AG10803 (cell line): ENCODE measurements at regions not wholly inside any gene's neighbourhood (a gene's known extent, or its start where the extent isn't known, plus 50 kb on each side); places are given as distances from the start of the nearest gene placed in this dataset.

Experiments
- DNase-seq: peaks from one replicate; pipeline ENCODE4 v3.0.0; 2010; ENCODE audit warnings: low read depth
- H3K4me3 ChIP-seq: 2 replicates; pipeline ENCODE4 v1.5.1; 2011; ENCODE audit warnings: mild to moderate bottlenecking, low read length, control low read depth
- TF ChIP-seq, protein P1 (sequence below): conservative IDR thresholded peaks from 2 replicates; pipeline ENCODE4 v1.5.1; 2011; ENCODE audit warnings: mild to moderate bottlenecking, low read length, control low read depth, inconsistent platforms

DNA sequence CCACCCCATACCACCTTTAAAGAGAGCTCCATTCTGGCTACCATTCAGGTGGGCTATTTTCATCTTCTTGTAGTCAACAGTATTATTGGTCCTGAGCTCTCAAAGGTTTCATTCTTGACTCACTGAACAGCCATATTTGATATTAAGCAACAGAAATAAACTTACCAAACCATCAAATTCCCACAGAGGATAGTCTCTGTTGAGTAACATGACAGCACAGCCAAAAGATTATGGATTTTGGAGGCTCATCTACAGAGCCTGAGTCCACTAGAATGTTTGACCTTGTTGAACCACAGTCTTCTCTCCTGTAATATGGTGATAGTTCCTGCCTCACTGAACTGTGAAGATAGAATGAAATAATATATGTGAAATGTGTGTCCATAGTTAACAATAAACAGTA is 276.3 kb upstream of the LDB2 start:
- H3K4me3 ChIP-seq = no peak overlapping the region
- TF ChIP-seq, protein P1, sequence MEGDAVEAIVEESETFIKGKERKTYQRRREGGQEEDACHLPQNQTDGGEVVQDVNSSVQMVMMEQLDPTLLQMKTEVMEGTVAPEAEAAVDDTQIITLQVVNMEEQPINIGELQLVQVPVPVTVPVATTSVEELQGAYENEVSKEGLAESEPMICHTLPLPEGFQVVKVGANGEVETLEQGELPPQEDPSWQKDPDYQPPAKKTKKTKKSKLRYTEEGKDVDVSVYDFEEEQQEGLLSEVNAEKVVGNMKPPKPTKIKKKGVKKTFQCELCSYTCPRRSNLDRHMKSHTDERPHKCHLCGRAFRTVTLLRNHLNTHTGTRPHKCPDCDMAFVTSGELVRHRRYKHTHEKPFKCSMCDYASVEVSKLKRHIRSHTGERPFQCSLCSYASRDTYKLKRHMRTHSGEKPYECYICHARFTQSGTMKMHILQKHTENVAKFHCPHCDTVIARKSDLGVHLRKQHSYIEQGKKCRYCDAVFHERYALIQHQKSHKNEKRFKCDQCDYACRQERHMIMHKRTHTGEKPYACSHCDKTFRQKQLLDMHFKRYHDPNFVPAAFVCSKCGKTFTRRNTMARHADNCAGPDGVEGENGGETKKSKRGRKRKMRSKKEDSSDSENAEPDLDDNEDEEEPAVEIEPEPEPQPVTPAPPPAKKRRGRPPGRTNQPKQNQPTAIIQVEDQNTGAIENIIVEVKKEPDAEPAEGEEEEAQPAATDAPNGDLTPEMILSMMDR = no peak
- no peak for DNase-seq

DNA sequence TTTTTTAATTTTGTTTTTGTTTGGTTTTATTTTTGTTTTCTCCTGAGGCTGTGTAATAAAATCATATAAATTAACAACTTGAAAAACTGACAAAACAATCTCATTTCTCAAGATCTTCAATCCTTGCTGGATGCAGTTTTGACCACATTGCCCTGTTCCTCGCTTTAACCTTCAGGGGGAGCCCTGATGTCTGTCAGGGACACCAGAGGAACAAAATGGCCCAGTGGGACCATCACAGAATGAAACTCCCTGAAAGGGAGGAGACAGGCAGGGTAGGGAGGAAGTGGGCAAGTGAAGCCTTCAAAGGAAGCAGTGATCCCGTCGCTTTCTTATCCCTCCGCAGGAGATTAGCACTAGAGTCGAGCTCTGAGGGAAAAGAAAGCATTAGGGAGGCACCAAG is 274.9 kb upstream of the LDB2 start:
- no peak for DNase-seq

DNA sequence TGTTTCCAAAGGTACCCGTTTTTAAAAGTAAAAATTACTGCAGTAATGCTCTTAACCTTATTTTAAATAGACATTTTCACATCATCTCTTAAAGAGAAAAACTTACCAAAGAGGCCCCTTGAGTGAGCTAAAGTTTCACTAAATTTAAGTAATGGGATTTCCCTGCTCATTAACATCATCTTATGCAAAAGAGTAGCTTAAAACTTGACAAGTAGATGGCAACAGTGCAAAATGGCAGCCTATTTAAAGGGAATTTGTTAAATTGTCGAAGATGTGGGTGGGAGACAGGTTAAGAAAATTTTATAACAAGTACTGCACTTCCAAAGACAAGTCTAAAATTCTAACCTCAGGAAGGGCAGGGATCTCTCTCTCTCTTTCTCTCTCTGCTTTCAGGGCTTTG is 271.7 kb upstream of the LDB2 start:
- no peak overlapping the region for H3K4me3 ChIP-seq
- no peak for DNase-seq
- TF ChIP-seq, protein P1 = no peak

More for the DNA sequence above, 274.9 kb upstream of the LDB2 start:
- TF ChIP-seq, protein P1 = 0 out of 2 replicates have a peak, but pooled peaks have one; percentile 5
- no peak overlapping the region for H3K4me3 ChIP-seq

DNA sequence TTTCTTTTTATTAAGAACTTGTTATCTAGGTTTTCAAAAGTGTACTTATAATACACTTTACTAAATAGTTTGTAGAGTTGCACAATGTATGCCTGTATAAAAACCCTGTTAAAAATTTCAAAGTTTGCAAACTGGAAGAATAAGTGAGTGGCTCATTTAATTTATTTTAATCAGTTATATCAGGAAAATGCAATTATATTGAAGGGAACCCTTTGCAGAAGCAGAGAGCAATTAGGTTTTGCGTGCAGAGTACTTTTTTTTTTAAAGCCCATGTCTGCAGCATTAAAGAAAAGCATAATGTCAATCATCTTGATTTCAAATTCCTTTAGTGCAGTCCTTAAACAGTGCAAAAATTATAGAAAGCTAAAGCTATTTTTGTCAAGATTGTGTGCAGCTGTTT is 271.3 kb upstream of the LDB2 start:
- DNase-seq = no peak
- TF ChIP-seq, protein P1 = no peak
- no peak overlapping the region for H3K4me3 ChIP-seq

DNA sequence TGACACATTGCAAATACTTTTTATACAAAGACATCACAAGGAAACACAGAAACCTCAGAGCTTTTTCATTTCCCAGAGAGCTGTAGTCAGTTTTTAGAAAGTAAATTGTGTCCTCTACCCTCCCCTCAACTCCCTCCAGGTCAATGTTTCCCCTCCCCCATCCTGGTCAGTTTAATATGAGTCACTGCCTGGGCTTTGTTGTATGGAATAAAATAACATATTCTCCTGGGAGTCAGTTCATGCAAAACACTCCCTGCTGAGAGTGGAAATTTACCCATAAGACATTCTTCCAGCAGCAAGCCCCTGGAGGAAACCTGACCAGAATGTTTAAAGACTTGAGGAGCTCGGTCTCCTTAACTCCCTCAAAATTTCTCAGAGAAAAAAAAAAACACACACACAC is 270.1 kb upstream of the LDB2 start:
- peak; percentile 62 for DNase-seq
- H3K4me3 ChIP-seq = no peak overlapping the region
- TF ChIP-seq, protein P1 = no peak

DNA sequence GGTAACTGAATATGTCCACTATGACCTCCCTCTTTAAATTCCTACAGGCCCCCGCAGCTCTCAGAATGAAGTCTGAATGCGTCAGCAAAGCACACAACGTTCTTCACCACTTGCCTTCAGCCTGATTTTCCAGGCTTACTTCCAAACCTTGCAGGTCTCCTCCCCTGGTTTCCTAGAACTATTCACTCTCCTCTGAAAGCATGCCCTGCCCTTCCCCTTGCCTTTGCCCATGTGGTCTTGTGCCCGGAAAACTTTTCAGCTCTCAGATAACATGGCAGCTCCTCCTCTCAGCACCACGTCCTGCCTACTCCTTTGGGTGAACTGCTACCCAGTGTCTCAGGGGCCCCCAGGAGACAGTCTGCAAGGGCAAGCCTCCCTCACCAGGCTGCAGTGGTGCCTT is 268.5 kb upstream of the LDB2 start:
- DNase-seq = no peak
- TF ChIP-seq, protein P1 = no peak
- H3K4me3 ChIP-seq = no peak overlapping the region

DNA sequence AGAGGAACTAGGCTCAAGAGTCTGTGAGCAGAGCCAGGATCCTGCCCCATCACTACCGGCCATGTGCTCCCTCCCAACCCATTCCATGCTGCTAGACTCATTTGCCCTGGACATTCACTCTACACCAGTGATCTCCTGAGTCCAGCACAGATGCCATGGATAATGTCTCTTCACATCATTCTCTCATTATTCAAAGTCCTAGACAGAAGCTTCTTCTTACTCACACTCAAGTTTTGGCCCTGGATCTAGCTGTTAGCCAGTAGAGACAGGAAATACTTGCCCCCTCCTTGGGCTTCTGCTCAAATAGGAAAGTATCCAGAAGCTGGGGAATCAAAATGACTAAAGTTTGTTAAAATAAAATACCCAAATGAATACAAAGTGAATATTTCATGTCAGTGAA is 266.8 kb upstream of the LDB2 start:
- H3K4me3 ChIP-seq = no peak overlapping the region
- peak; percentile 59 for DNase-seq
- TF ChIP-seq, protein P1 = no peak
